PC-3 (cell line): ENCODE measurements at regions not wholly inside any gene's neighbourhood (a gene's known extent, or its start where the extent isn't known, plus 50 kb on each side); places are given as distances from the start of the nearest gene placed in this dataset.

Source experiments
- CTCF ChIP-seq: fragments of 300-600 bp; sonication (generic); conservative IDR thresholded peaks from 2 replicates; pipeline ENCODE4 v1.5.1; 2017; ENCODE audit warnings: antibody characterized with exemption, low read depth, mild to moderate bottlenecking, low read length
- EZH2 ChIP-seq: fragments of 300-600 bp; sonication (generic); IDR thresholded peaks from one replicate; pipeline ENCODE4 v1.6.1; 2017; ENCODE audit warnings: antibody characterized with exemption, mild to moderate bottlenecking, low read length; ENCODE audit not compliant: unreplicated experiment
- EZH2phosphoT487 ChIP-seq: fragments of 300-600 bp; sonication (generic); IDR thresholded peaks from 2 replicates; pipeline ENCODE4 v1.6.1; 2018; ENCODE audit warnings: mild to moderate bottlenecking, antibody characterized with exemption, low read length, borderline replicate concordance

- TF ChIP-seq CTCF (no peak), EZH2phosphoT487 (no peak), EZH2 (no peak)
Measured at GRCh38 chr5:164266571-164266970, 761.2 kb downstream of the MAT2B start.
